ENCODE measurements at regions not wholly inside any gene's neighbourhood (a gene's known extent, or its start where the extent isn't known, plus 50 kb on each side); places are given as distances from the start of the nearest gene placed in this dataset.

GRCh38 chr13:99760456-99760855 is 211.1 kb downstream of the ZIC5 start:
- Histone ChIP-seq H3K9me3 (ENCODE audit: low read length) (no peaks in the 10 kb centered on the region; the same call in 1 of the 2 replicates), H2AFZ (ENCODE audit: low read length) (no peak overlapping the region), H3K4me3 (replicated peaks in 1 of 3; ENCODE audit: insufficient read depth in 1 of 3, low read depth in 2 of 3, low read length in 3 of 3) (no peak overlapping the region), H4K20me1 (ENCODE audit: insufficient read depth, low read length) (no peaks in the 10 kb centered on the region), H3K4me2 (ENCODE audit: low read depth, low read length) (no peak overlapping the region), H3K27ac (ENCODE audit: extremely low read length, insufficient read depth, low read length) (no peak overlapping the region), H3K79me2 (ENCODE audit: insufficient read depth, low read length) (no peaks in the 10 kb centered on the region), H3K9ac (ENCODE audit: insufficient read depth, low read depth, low read length) (no peak overlapping the region), H3K27me3 (ENCODE audit: control insufficient read depth in 1 of 2, insufficient read depth in 2 of 2, low read length in 2 of 2) (no peaks in the 10 kb centered on the region), H3K36me3 (replicated peaks in 1 of 2; ENCODE audit: control insufficient read depth in 1 of 2, insufficient read depth in 2 of 2, low read length in 2 of 2) (no peaks in the 10 kb centered on the region), H3K4me1 (ENCODE audit: insufficient read depth, low read length) (no peaks in the 10 kb centered on the region)
- FAIRE-seq (no peak), ATAC-seq (no peak), DNase-seq (ENCODE audit: low spot score) (no peak)
- in situ Hi-C loops (cut with HindIII; ENCODE audit: extremely low pct_ligation_motif_present, low pct_unique_long_range_greater_than_20kb) (no loop called here), intact Hi-C loops (cut with micrococcal nuclease; ENCODE audit: unreplicated experiment) (no loop called here)
- BruUV-seq (replicated peaks) = no TSS peak
- ChIA-PET CTCF (ENCODE audit: low intra/inter-chr PET ratio, low total read pairs) (no interaction called here), POLR2A (no interaction called here)
- TF ChIP-seq ZNF317 (CRISPR knock-in tag; IDR thresholded peaks at IDR 0.05) (peak; percentile 98), ATAD3A (CRISPR knock-in tag; IDR thresholded peaks at IDR 0.05) (no peak)

GRCh38 chr13:99759163-99759552 is 212.4 kb downstream of the ZIC5 start:
- H3K4me1 ChIP-seq (ENCODE audit: insufficient read depth, low read length) = no peaks in the 10 kb centered on the region
- no peak overlapping the region for H3K4me2 ChIP-seq (ENCODE audit: low read depth, low read length)
- BruUV-seq (replicated peaks) = no TSS peak
- no peaks in the 10 kb centered on the region for H3K36me3 ChIP-seq (replicated peaks in 1 of 2; ENCODE audit: control insufficient read depth in 1 of 2, insufficient read depth in 2 of 2, low read length in 2 of 2)
- no peaks in the 10 kb centered on the region for H4K20me1 ChIP-seq (ENCODE audit: insufficient read depth, low read length)
- H3K4me3 ChIP-seq (replicated peaks in 1 of 3; ENCODE audit: insufficient read depth in 1 of 3, low read depth in 2 of 3, low read length in 3 of 3) = no peak overlapping the region
- no peak overlapping the region for H3K27ac ChIP-seq (ENCODE audit: extremely low read length, insufficient read depth, low read length)
- ChIA-PET CTCF (ENCODE audit: low intra/inter-chr PET ratio, low total read pairs) (no interaction called here), POLR2A (no interaction called here)
- intact Hi-C loops (cut with micrococcal nuclease; ENCODE audit: unreplicated experiment) (no loop called here), in situ Hi-C loops (cut with HindIII; ENCODE audit: extremely low pct_ligation_motif_present, low pct_unique_long_range_greater_than_20kb) (no loop called here)
- DNase-seq (ENCODE audit: low spot score) = no peak
- no peaks in the 10 kb centered on the region for H3K79me2 ChIP-seq (ENCODE audit: insufficient read depth, low read length)
- TF ChIP-seq ZNF691 (CRISPR knock-in tag; IDR thresholded peaks at IDR 0.05; ENCODE audit: borderline replicate concordance, low read depth) (no peak), KAT2B (IDR thresholded peaks at IDR 0.05; ENCODE audit: borderline replicate concordance, low read depth, low read length) (no peak), SRY (CRISPR knock-in tag; IDR thresholded peaks at IDR 0.05) (no peak), TOE1 (CRISPR knock-in tag; IDR thresholded peaks at IDR 0.05) (no peak), NR3C1 (CRISPR knock-in tag; IDR thresholded peaks at IDR 0.05) (no peak), SETDB1 (CRISPR knock-in tag; IDR thresholded peaks at IDR 0.05; ENCODE audit: borderline replicate concordance) (no peak), WIZ (CRISPR knock-in tag; IDR thresholded peaks at IDR 0.05) (no peak), ZNF160 (CRISPR knock-in tag; IDR thresholded peaks at IDR 0.05) (no peak), ZMYM2 (CRISPR knock-in tag; IDR thresholded peaks at IDR 0.05) (no peak), KDM1A (CRISPR knock-in tag; IDR thresholded peaks at IDR 0.05) (no peak), NR2F1 (CRISPR knock-in tag; IDR thresholded peaks at IDR 0.05) (no peak), HNRNPL (IDR thresholded peaks at IDR 0.05; ENCODE audit: low read depth, low read length) (no peak), ZNF766 (CRISPR knock-in tag; IDR thresholded peaks at IDR 0.05; ENCODE audit: borderline replicate concordance) (no peak), PTBP1 (IDR thresholded peaks at IDR 0.05; ENCODE audit: low read depth, low read length, poor library complexity, severe bottlenecking) (no peak), BCL6 (CRISPR knock-in tag; IDR thresholded peaks at IDR 0.05) (no peak)
- H3K27me3 ChIP-seq (ENCODE audit: control insufficient read depth in 1 of 2, insufficient read depth in 2 of 2, low read length in 2 of 2) = no peaks in the 10 kb centered on the region
- ATAC-seq = no peak
- FAIRE-seq = no peak
- WGBS (ENCODE audit: low lambda C conversion rate) = 92% methylated on average over 2 of the region's 2 CpGs
- no peak overlapping the region for H2AFZ ChIP-seq (ENCODE audit: low read length)
- no peak overlapping the region for H3K9ac ChIP-seq (ENCODE audit: insufficient read depth, low read depth, low read length)
- H3K9me3 ChIP-seq (ENCODE audit: low read length) = no peaks in the 10 kb centered on the region; the same call in 1 of the 2 replicates
